ENCODE measurements at regions not wholly inside any gene's neighbourhood (a gene's known extent, or its start where the extent isn't known, plus 50 kb on each side); places are given as distances from the start of the nearest gene placed in this dataset.

DNA sequence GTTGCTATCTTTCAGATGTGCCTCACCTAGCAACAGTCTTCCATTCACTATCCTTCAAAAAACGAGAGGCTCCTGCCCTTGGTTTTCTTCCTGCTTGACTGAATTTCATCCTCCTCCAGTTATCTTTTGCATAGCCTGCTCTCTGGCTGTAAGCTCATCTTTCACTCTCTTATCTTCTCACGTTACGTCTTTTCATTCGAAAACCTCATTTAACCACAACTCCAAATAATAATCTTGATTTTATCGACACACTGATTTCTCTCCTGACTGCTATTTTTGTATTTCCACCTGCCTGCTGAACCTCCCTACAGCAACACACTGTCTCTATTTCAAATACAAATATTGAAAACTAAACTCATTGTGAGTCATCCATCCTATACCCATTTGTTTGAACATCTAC lies 230.7 kb upstream of the TMC3 start:
- Histone ChIP-seq H3K4me1 (ENCODE audit: insufficient read depth, low read length) (no peaks in the 10 kb centered on the region), H3T11ph (ENCODE audit: low read length) (no peak overlapping the region), H3K23ac (ENCODE audit: insufficient read length, low read depth, low read length) (no peak overlapping the region), H3K23me2 (ENCODE audit: insufficient read length, low read depth, low read length, poor library complexity, severe bottlenecking) (no peaks in the 10 kb centered on the region), H2AK5ac (ENCODE audit: insufficient read length, low read length) (no peak overlapping the region), H3K27ac (ENCODE audit: insufficient read length, low read depth, low read length) (no peak overlapping the region), H2BK5ac (ENCODE audit: insufficient read length, low read length) (no peak overlapping the region), H4K20me1 (ENCODE audit: control insufficient read depth, insufficient read depth, insufficient read length) (no peaks in the 10 kb centered on the region), H2BK20ac (ENCODE audit: low read depth, low read length, poor library complexity, severe bottlenecking) (no peak overlapping the region), H3K56ac (ENCODE audit: insufficient read length, low read depth, low read length) (no peak overlapping the region), H3K14ac (ENCODE audit: insufficient read depth, low read length) (no peak overlapping the region), H3K4me2 (ENCODE audit: insufficient read depth, insufficient read length, low read length) (no peak overlapping the region), H3K79me2 (ENCODE audit: insufficient read depth, low read length) (no peaks in the 10 kb centered on the region), H3K79me1 (ENCODE audit: insufficient read depth, low read depth, low read length, poor library complexity, severe bottlenecking) (no peaks in the 10 kb centered on the region), H3K9ac (ENCODE audit: extremely low read depth, insufficient read length, low read length) (no peak overlapping the region), H3K9me3 (ENCODE audit: control insufficient read depth, low read depth, low read length) (no peaks in the 10 kb centered on the region), H4K91ac (ENCODE audit: insufficient read length, low read depth, low read length) (no peak overlapping the region), H3K27me3 (ENCODE audit: insufficient read depth, low read length) (no peaks in the 10 kb centered on the region), H2BK120ac (ENCODE audit: low read depth, low read length, poor library complexity, severe bottlenecking) (no peak overlapping the region), H3K4ac (ENCODE audit: low read depth, low read length) (no peak overlapping the region), H4K5ac (ENCODE audit: insufficient read length, low read depth, low read length) (no peak overlapping the region), H2BK12ac (ENCODE audit: insufficient read length, low read depth, low read length) (no peak overlapping the region), H4K8ac (replicated peaks; ENCODE audit: insufficient read length, low read depth, low read length) (no peak overlapping the region), H2BK15ac (ENCODE audit: low read depth, low read length) (no peak overlapping the region), H2AFZ (ENCODE audit: low read length) (no peak overlapping the region), H3K18ac (ENCODE audit: insufficient read length, low read depth, low read length) (no peak overlapping the region)
- TF ChIP-seq, protein P1, sequence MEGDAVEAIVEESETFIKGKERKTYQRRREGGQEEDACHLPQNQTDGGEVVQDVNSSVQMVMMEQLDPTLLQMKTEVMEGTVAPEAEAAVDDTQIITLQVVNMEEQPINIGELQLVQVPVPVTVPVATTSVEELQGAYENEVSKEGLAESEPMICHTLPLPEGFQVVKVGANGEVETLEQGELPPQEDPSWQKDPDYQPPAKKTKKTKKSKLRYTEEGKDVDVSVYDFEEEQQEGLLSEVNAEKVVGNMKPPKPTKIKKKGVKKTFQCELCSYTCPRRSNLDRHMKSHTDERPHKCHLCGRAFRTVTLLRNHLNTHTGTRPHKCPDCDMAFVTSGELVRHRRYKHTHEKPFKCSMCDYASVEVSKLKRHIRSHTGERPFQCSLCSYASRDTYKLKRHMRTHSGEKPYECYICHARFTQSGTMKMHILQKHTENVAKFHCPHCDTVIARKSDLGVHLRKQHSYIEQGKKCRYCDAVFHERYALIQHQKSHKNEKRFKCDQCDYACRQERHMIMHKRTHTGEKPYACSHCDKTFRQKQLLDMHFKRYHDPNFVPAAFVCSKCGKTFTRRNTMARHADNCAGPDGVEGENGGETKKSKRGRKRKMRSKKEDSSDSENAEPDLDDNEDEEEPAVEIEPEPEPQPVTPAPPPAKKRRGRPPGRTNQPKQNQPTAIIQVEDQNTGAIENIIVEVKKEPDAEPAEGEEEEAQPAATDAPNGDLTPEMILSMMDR (conservative IDR thresholded peaks at IDR 0.05) = no peak
- WGBS (ENCODE audit: extremely low coverage, insufficient read length, low lambda C conversion rate) = 100% methylated on average over 4 of the region's 5 CpGs
- Mint-ChIP-seq H3K9me3 (peaks cover 19 to 20% of the 10 kb centered on the region in 2 experiments), H3K27me3 (ENCODE audit: low read depth) (peaks cover 3% of the 10 kb centered on the region; the same call in 1 of the 2 replicates), H3K4me1 (peaks cover 6 to 8% of the 10 kb centered on the region in 2 experiments), H3K27ac (no peak overlapping the region), H3K36me3 (ENCODE audit: insufficient read depth in 1 of 3, low read depth in 3 of 3) (peaks cover 10 to 19% (median 15%) of the 10 kb centered on the region in 3 experiments), H3K4me3 (no peak overlapping the region)
- DNase-seq = no peak

Measured in H9 (cell line).